Brain microvascular endothelial cell (primary cell): ENCODE measurements at regions not wholly inside any gene's neighbourhood (a gene's known extent, or its start where the extent isn't known, plus 50 kb on each side); places are given as distances from the start of the nearest gene placed in this dataset.

Experiments
- DNase-seq: peaks from one replicate; pipeline ENCODE4 v3.0.0-alpha.2; 2020
- H3K27ac ChIP-seq: fragments of 250-450 bp; sonication (Bioruptor Pico); 2 replicates; pipeline ENCODE4 v1.5.1; 2020; ENCODE audit warnings: mild to moderate bottlenecking, moderate library complexity
- H3K27me3 ChIP-seq: fragments of 250-450 bp; sonication (Bioruptor Pico); replicated peaks from 2 replicates; pipeline ENCODE4 v1.5.1; 2020; ENCODE audit warnings: mild to moderate bottlenecking
- H3K36me3 ChIP-seq: fragments of 250-450 bp; sonication (Bioruptor Pico); replicated peaks from 2 replicates; pipeline ENCODE4 v1.5.1; 2020; ENCODE audit warnings: mild to moderate bottlenecking
- H3K4me3 ChIP-seq: 2 replicates; pipeline ENCODE4 v1.5.1; 2011; ENCODE audit warnings: low read depth, mild to moderate bottlenecking, control low read depth, low read length, moderate library complexity
- CTCF ChIP-seq: IDR thresholded peaks from 2 replicates; pipeline ENCODE4 v1.5.1; 2011; ENCODE audit warnings: low read depth, mild to moderate bottlenecking, moderate library complexity, low read length, control low read depth, inconsistent platforms; ENCODE audit errors: missing control alignments
- in situ Hi-C: cut with HindIII; loops from 2 replicates; pipeline ENCODE4 v1.10.0; 2017; ENCODE audit warnings: low sequenced_read_pairs, low pct_ligation_motif_present

- in situ Hi-C loops: no loop called here
- no peak for DNase-seq
- TF ChIP-seq CTCF: no peak
- Histone ChIP-seq H3K27me3 (no peaks in the 10 kb centered on the region), H3K4me3 (no peak overlapping the region), H3K27ac (no peak overlapping the region), H3K36me3 (no peaks in the 10 kb centered on the region)
Measured at GRCh38 chr13:74485757-74486156, 351.6 kb upstream of the KLF12 start.

GRCh38 chr13:74479124-74479523 is 344.9 kb upstream of the KLF12 start:
- Histone ChIP-seq H3K36me3 (no peaks in the 10 kb centered on the region), H3K27ac (no peak overlapping the region), H3K4me3 (no peak overlapping the region), H3K27me3 (no peaks in the 10 kb centered on the region)
- no peak for TF ChIP-seq CTCF
- in situ Hi-C loops: no loop called here
- DNase-seq: no peak

GRCh38 chr13:74476788-74477187 is 342.6 kb upstream of the KLF12 start:
- Histone ChIP-seq H3K4me3 (no peak overlapping the region), H3K27ac (no peak overlapping the region), H3K36me3 (no peaks in the 10 kb centered on the region), H3K27me3 (no peaks in the 10 kb centered on the region)
- in situ Hi-C loops: no loop called here
- no peak for DNase-seq
- no peak for TF ChIP-seq CTCF

GRCh38 chr13:74476365-74476764 is 342.2 kb upstream of the KLF12 start:
- DNase-seq: no peak
- no peak overlapping the region for H3K4me3 ChIP-seq
- no peak for TF ChIP-seq CTCF
- no peaks in the 10 kb centered on the region for H3K36me3 ChIP-seq
- no peak overlapping the region for H3K27ac ChIP-seq
- H3K27me3 ChIP-seq: no peaks in the 10 kb centered on the region
- in situ Hi-C loops: no loop called here

GRCh38 chr13:74466864-74467263 is 332.7 kb upstream of the KLF12 start:
- in situ Hi-C loops: no loop called here
- no peak overlapping the region for H3K27ac ChIP-seq
- no peaks in the 10 kb centered on the region for H3K36me3 ChIP-seq
- H3K27me3 ChIP-seq: no peaks in the 10 kb centered on the region
- no peak overlapping the region for H3K4me3 ChIP-seq
- no peak for DNase-seq
- TF ChIP-seq CTCF: no peak

GRCh38 chr13:74466020-74466419 is 331.8 kb upstream of the KLF12 start:
- no peak overlapping the region for H3K27ac ChIP-seq
- DNase-seq: no peak
- no peak for TF ChIP-seq CTCF
- no peaks in the 10 kb centered on the region for H3K36me3 ChIP-seq
- H3K27me3 ChIP-seq: no peaks in the 10 kb centered on the region
- in situ Hi-C loops: no loop called here
- no peak overlapping the region for H3K4me3 ChIP-seq
